HCT116 (cell line): ENCODE measurements at regions not wholly inside any gene's neighbourhood (a gene's known extent, or its start where the extent isn't known, plus 50 kb on each side); places are given as distances from the start of the nearest gene placed in this dataset.

Experiments
- ATAC-seq: fragments of 200-7000 bp; cut with Tn5 transposase; 2 replicates; pipeline ENCODE4 v1.9.1; 2020; ENCODE audit warnings: mild to moderate bottlenecking, moderate library complexity
- BruUV-seq: library from RNA; stranded (reverse); fragments of 400-500 nt; replicated peaks from 2 replicates; lab custom pipeline; 2021; lab: Mats Ljungman, UMichigan
- CTCF ChIA-PET: fragments of 300-600 bp; sonication (Branson Sonifier 250); formaldehyde crosslinking; loops from one replicate; lab custom pipeline; 2021; ENCODE audit warnings: antibody characterized with exemption; lab: Charles Lee
- POLR2A ChIA-PET: fragments of 300-600, 350-600 bp; sonication (Branson Sonifier 250); formaldehyde crosslinking; loops from one replicate; lab custom pipeline; 2021; ENCODE audit warnings: antibody characterized with exemption; lab: Charles Lee
- RAD21 ChIA-PET, 2 experiments: fragments of 300-600 bp; sonication (Branson Sonifier 250); formaldehyde crosslinking; loops; one replicate each; lab custom pipeline; 2023; ENCODE audit warnings: low total read pairs in 2 of 2; ENCODE audit not compliant: uncharacterized antibody in 2 of 2, unreplicated experiment in 2 of 2, low non-redundant PET in 1 of 2; lab: Charles Lee
- DNase-seq: peaks from one replicate; pipeline ENCODE4 v3.0.0-alpha.2; 2010; ENCODE audit warnings: low read depth, low spot score
- H2AFZ ChIP-seq: fragments of 200-600 bp; shearing (Covaris generic), sonication (generic); 2 replicates; pipeline ENCODE4 v1.6.1; 2017; ENCODE audit warnings: low read depth, mixed run types, mixed read lengths, antibody characterized with exemption, low read length; ENCODE audit not compliant: poor library complexity, severe bottlenecking
- H3K27ac ChIP-seq: 2 replicates; pipeline ENCODE4 v1.5.1; 2012; ENCODE audit warnings: low read depth, low read length
- H3K27me3 ChIP-seq: fragments of 200-600 bp; sonication (generic); 2 replicates; pipeline ENCODE4 v1.6.1; 2016; ENCODE audit warnings: mixed run types, low read length, mixed read lengths; ENCODE audit not compliant: insufficient read depth
- H3K36me3 ChIP-seq, 2 experiments: fragments of 200-500 bp in 1 of 2; fragments of 200-600 bp in 1 of 2; sonication (Bioruptor generic) in 1 of 2; sonication (generic) in 1 of 2; 2 replicates each; pipeline versions ENCODE4 v1.5.1 to v1.6.1; 2014 to 2016; ENCODE audit warnings: low read length in 2 of 2, inconsistent platforms in 1 of 2, mixed read lengths in 1 of 2, mixed run types in 1 of 2; ENCODE audit not compliant: insufficient read depth in 2 of 2, control insufficient read depth in 1 of 2
- H3K4me1 ChIP-seq, 2 experiments: fragments of 200-600 bp in 1 of 2; sonication (generic) in 1 of 2; 2 replicates each; pipeline versions ENCODE4 v1.5.1 to v1.6.1; 2012 to 2017; ENCODE audit warnings: low read length in 2 of 2, inconsistent platforms in 1 of 2, mild to moderate bottlenecking in 1 of 2, mixed read lengths in 1 of 2, mixed run types in 1 of 2, moderate library complexity in 1 of 2; ENCODE audit not compliant: insufficient read depth in 2 of 2, control insufficient read depth in 1 of 2
- H3K4me2 ChIP-seq: fragments of 200-600 bp; sonication (generic); 2 replicates; pipeline ENCODE4 v1.6.1; 2017; ENCODE audit warnings: mixed run types, low read length, mixed read lengths
- H3K4me3 ChIP-seq, 2 experiments: fragments of 200-600 bp in 1 of 2; sonication (generic) in 1 of 2; replicated peaks in 1 of 2; 2 replicates each; pipeline ENCODE4 v1.5.1; 2011 to 2016; ENCODE audit warnings: low read length in 2 of 2, control low read depth in 1 of 2, low read depth in 1 of 2, mild to moderate bottlenecking in 1 of 2, mixed read lengths in 1 of 2, mixed run types in 1 of 2
- H3K79me2 ChIP-seq: fragments of 200-600 bp; sonication (generic); 2 replicates; pipeline ENCODE4 v1.6.1; 2017; ENCODE audit warnings: mild to moderate bottlenecking, mixed run types, low read length, moderate library complexity, mixed read lengths; ENCODE audit not compliant: insufficient read depth
- H3K9ac ChIP-seq: fragments of 200-600 bp; sonication (generic); 2 replicates; pipeline ENCODE4 v1.6.1; 2016; ENCODE audit warnings: low read length, mixed read lengths
- H3K9me2 ChIP-seq: fragments of 200-600 bp; sonication (generic), shearing (Covaris generic); 2 replicates; pipeline ENCODE4 v1.6.1; 2017; ENCODE audit warnings: mixed run types, mild to moderate bottlenecking, moderate library complexity; ENCODE audit not compliant: insufficient read depth
- H3K9me3 ChIP-seq, 2 experiments: fragments of 200-500 bp in 1 of 2; fragments of 200-600 bp in 1 of 2; sonication (Bioruptor generic) in 1 of 2; sonication (generic) in 1 of 2; 2 replicates each; pipeline ENCODE4 v1.6.1; 2014 to 2017; ENCODE audit warnings: low read length in 2 of 2, mixed read lengths in 2 of 2, inconsistent platforms in 1 of 2, low read depth in 1 of 2, mild to moderate bottlenecking in 1 of 2, mixed run types in 1 of 2, moderate library complexity in 1 of 2; ENCODE audit not compliant: control insufficient read depth in 1 of 2, insufficient read depth in 1 of 2
- H4K20me1 ChIP-seq: fragments of 200-600 bp; sonication (generic), shearing (Covaris generic); 2 replicates; pipeline ENCODE4 v1.6.1; 2017; ENCODE audit warnings: mixed run types, mild to moderate bottlenecking, moderate library complexity; ENCODE audit not compliant: insufficient read depth
- CEBPB ChIP-seq: IDR thresholded peaks from 2 replicates; pipeline ENCODE4 v1.6.1; 2012; ENCODE audit warnings: low read depth
- CTCF ChIP-seq, 3 experiments: fragments of 200-600 bp in 1 of 3; sonication (generic) in 1 of 3; IDR thresholded peaks in 2 of 3; conservative IDR thresholded peaks in 1 of 3; 2 replicates each; pipeline ENCODE4 v1.5.1; 2012 to 2017; ENCODE audit warnings: low read depth in 2 of 3, low read length in 2 of 3, antibody characterized with exemption in 1 of 3, borderline replicate concordance in 1 of 3, control low read depth in 1 of 3, mild to moderate bottlenecking in 1 of 3, mixed read lengths in 1 of 3, mixed run types in 1 of 3, moderate library complexity in 1 of 3; ENCODE audit not compliant: insufficient read depth in 1 of 3
- ELF1 ChIP-seq: IDR thresholded peaks from 2 replicates; pipeline ENCODE4 v1.6.1; 2012; ENCODE audit warnings: low read depth, borderline replicate concordance
- FOSL1 ChIP-seq: IDR thresholded peaks from 2 replicates; pipeline ENCODE4 v1.6.1; 2012; ENCODE audit warnings: low read depth
- JUND ChIP-seq: IDR thresholded peaks from 2 replicates; pipeline ENCODE4 v1.6.1; 2012
- MAX ChIP-seq: IDR thresholded peaks from 2 replicates; pipeline ENCODE4 v1.6.1; 2012
- REST ChIP-seq: IDR thresholded peaks from 2 replicates; pipeline ENCODE4 v1.6.1; 2012; ENCODE audit warnings: low read depth
- SIN3A ChIP-seq: IDR thresholded peaks from 2 replicates; pipeline ENCODE4 v1.6.1; 2012; ENCODE audit warnings: low read depth
- SP1 ChIP-seq: IDR thresholded peaks from 2 replicates; pipeline ENCODE4 v1.6.1; 2012; ENCODE audit warnings: low read depth
- TCF7L2 ChIP-seq: IDR thresholded peaks from 2 replicates; pipeline ENCODE4 v1.7.0; 2011; ENCODE audit warnings: borderline replicate concordance, inconsistent platforms; ENCODE audit not compliant: insufficient read depth, insufficient read length; ENCODE audit errors: extremely low read depth
- YY1 ChIP-seq: IDR thresholded peaks from 2 replicates; pipeline ENCODE4 v1.6.1; 2011; ENCODE audit warnings: low read length, low read depth, moderate library complexity, mild to moderate bottlenecking; ENCODE audit not compliant: insufficient replicate concordance; ENCODE audit errors: extremely low read depth
- ZBTB33 ChIP-seq: IDR thresholded peaks from 2 replicates; pipeline ENCODE4 v1.6.1; 2011; ENCODE audit warnings: mild to moderate bottlenecking, low read length, moderate library complexity; ENCODE audit not compliant: insufficient replicate concordance; ENCODE audit errors: extremely low read depth
- ZFX ChIP-seq: fragments of 450-650 bp; IDR thresholded peaks from 2 replicates; pipeline ENCODE4 v1.6.1; 2017
- intact Hi-C: fragments of 100-400 bp; cut with micrococcal nuclease; formaldehyde crosslinking; loops from 2 replicates; pipeline ENCODE4 v1.10.0; 2022

GRCh38 chr7:88615336-88615735, 144.2 kb upstream of the ZNF804B start:
- no peak overlapping the region for H3K4me2 ChIP-seq
- H3K27me3 ChIP-seq: no peaks in the 10 kb centered on the region
- ATAC-seq: no peak
- H3K27ac ChIP-seq: no peak overlapping the region
- no peaks in the 10 kb centered on the region for H3K4me1 ChIP-seq
- no peaks in the 10 kb centered on the region for H3K9me3 ChIP-seq
- ChIA-PET POLR2A (no interaction called here), CTCF (no interaction called here), RAD21 (no interaction called here)
- intact Hi-C loops: no loop called here
- DNase-seq: no peak
- no peak overlapping the region for H2AFZ ChIP-seq
- H3K79me2 ChIP-seq: no peaks in the 10 kb centered on the region
- H3K4me3 ChIP-seq: no peak overlapping the region
- no peak overlapping the region for H3K9ac ChIP-seq
- no peaks in the 10 kb centered on the region for H4K20me1 ChIP-seq
- no peaks in the 10 kb centered on the region for H3K9me2 ChIP-seq
- no peaks in the 10 kb centered on the region for H3K36me3 ChIP-seq
- BruUV-seq: no TSS peak
- no peak for TF ChIP-seq MAX

- no TSS peak for BruUV-seq
- POLR2A ChIA-PET: no interaction called here
- RAD21 ChIA-PET: no interaction called here
- intact Hi-C loops: no loop called here
- Histone ChIP-seq H3K9me3 (no peaks in the 10 kb centered on the region), H4K20me1 (no peaks in the 10 kb centered on the region), H3K9me2 (no peaks in the 10 kb centered on the region), H3K4me2 (no peak overlapping the region), H3K4me1 (no peaks in the 10 kb centered on the region), H2AFZ (no peak overlapping the region), H3K79me2 (no peaks in the 10 kb centered on the region), H3K27me3 (no peaks in the 10 kb centered on the region), H3K27ac (no peak overlapping the region), H3K9ac (no peak overlapping the region), H3K4me3 (no peak overlapping the region), H3K36me3 (no peaks in the 10 kb centered on the region)
- CTCF ChIA-PET: no interaction called here
- DNase-seq (no peak), ATAC-seq (no peak)
- no peak for TF ChIP-seq REST
- no peak for TF ChIP-seq ELF1
- no peak for TF ChIP-seq TCF7L2
- TF ChIP-seq YY1: no peak
- no peak for TF ChIP-seq CTCF (IDR thresholded peaks at IDR 0.05 in 2 of 3, conservative IDR thresholded peaks at IDR 0.05 in 1 of 3; ENCODE audit: borderline replicate concordance in 1 of 3, insufficient read depth in 1 of 3, low read depth in 2 of 3, low read length in 2 of 3)
- no peak for TF ChIP-seq ZBTB33
- no peak for TF ChIP-seq FOSL1
- TF ChIP-seq CEBPB: no peak
- TF ChIP-seq SP1: no peak
- no peak for TF ChIP-seq JUND
- TF ChIP-seq SIN3A: no peak
- no peak for TF ChIP-seq ZFX
Measured at GRCh38 chr7:88614736-88615135, 144.8 kb upstream of the ZNF804B start.
